B cell (primary cell): ENCODE measurements at regions not wholly inside any gene's neighbourhood (a gene's known extent, or its start where the extent isn't known, plus 50 kb on each side); places are given as distances from the start of the nearest gene placed in this dataset.

Source experiments
- EZH2 ChIP-seq: IDR thresholded peaks from 2 replicates; pipeline ENCODE4 v1.6.1; 2012; ENCODE audit warnings: borderline replicate concordance, low read depth, mild to moderate bottlenecking, moderate library complexity, low read length; ENCODE audit not compliant: insufficient read depth, poor library complexity, severe bottlenecking
- TF ChIP-seq, protein P1 (sequence below): fragments of 200-600 bp; IDR thresholded peaks from one replicate; pipeline ENCODE4 v1.8.0; 2022; ENCODE audit warnings: antibody characterized with exemption, mild to moderate bottlenecking

DNA sequence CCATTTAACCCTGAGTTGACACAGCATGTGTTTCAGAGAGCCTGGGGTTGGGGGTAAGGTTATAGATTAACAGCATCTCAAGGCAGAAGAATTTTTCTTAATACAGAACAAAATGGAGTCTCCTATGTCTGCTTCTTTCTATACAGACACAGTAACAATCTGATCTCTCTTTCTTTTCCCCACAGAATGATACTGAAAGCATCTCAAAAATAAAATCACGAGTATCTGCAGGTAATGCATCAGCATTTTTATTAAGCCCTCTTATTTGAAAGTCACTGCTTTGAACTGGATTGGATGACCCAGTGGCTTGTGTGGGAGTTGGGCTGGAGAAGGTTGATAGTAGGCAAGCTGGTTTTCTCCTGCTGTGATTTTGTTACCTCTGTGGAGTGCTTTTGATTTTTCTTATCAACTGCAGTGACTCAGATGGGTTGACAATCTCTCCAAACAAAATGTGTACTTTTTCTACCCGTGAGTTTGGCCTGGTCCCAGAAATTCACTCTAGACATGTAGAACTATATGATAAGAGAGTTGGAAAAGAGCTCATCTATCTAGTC lies 253.5 kb upstream of the PRKCQ start:
- TF ChIP-seq EZH2: no peak
- TF ChIP-seq, protein P1, sequence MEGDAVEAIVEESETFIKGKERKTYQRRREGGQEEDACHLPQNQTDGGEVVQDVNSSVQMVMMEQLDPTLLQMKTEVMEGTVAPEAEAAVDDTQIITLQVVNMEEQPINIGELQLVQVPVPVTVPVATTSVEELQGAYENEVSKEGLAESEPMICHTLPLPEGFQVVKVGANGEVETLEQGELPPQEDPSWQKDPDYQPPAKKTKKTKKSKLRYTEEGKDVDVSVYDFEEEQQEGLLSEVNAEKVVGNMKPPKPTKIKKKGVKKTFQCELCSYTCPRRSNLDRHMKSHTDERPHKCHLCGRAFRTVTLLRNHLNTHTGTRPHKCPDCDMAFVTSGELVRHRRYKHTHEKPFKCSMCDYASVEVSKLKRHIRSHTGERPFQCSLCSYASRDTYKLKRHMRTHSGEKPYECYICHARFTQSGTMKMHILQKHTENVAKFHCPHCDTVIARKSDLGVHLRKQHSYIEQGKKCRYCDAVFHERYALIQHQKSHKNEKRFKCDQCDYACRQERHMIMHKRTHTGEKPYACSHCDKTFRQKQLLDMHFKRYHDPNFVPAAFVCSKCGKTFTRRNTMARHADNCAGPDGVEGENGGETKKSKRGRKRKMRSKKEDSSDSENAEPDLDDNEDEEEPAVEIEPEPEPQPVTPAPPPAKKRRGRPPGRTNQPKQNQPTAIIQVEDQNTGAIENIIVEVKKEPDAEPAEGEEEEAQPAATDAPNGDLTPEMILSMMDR: no peak
